C4-2B (cell line): ENCODE measurements at regions not wholly inside any gene's neighbourhood (a gene's known extent, or its start where the extent isn't known, plus 50 kb on each side); places are given as distances from the start of the nearest gene placed in this dataset.

Source experiments
- ZFX ChIP-seq: fragments of 450-650 bp; IDR thresholded peaks from 2 replicates; pipeline ENCODE4 v1.6.1; 2017
- TF ChIP-seq, protein P1 (sequence below): fragments of 450-650 bp; conservative IDR thresholded peaks from 2 replicates; pipeline ENCODE4 v1.5.1; 2017; ENCODE audit warnings: mild to moderate bottlenecking

DNA sequence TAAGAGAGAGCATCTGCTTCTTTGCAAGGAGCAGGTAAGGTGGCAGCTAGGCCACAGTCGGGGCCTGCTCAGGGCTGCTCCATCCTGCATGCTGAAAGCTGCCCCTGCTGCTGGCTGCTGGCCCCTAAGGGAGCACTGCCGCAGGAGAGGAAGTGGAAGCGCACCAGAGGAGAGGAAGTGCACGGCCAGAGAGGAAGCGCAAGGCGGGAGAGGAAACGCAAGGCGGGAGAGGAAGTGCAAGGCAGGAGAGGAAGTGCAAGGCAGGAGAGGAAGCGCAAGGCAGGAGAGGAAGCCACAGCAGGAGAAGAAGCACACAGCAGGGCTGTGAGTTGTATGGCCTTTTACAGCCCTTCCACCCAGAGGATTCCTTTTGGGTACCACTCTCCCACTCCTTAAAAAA is 539.0 kb upstream of the TNP1 start:
- TF ChIP-seq, protein P1, sequence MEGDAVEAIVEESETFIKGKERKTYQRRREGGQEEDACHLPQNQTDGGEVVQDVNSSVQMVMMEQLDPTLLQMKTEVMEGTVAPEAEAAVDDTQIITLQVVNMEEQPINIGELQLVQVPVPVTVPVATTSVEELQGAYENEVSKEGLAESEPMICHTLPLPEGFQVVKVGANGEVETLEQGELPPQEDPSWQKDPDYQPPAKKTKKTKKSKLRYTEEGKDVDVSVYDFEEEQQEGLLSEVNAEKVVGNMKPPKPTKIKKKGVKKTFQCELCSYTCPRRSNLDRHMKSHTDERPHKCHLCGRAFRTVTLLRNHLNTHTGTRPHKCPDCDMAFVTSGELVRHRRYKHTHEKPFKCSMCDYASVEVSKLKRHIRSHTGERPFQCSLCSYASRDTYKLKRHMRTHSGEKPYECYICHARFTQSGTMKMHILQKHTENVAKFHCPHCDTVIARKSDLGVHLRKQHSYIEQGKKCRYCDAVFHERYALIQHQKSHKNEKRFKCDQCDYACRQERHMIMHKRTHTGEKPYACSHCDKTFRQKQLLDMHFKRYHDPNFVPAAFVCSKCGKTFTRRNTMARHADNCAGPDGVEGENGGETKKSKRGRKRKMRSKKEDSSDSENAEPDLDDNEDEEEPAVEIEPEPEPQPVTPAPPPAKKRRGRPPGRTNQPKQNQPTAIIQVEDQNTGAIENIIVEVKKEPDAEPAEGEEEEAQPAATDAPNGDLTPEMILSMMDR = no peak
- no peak for TF ChIP-seq ZFX
